GM10266 (cell line): ENCODE measurements at regions not wholly inside any gene's neighbourhood (a gene's known extent, or its start where the extent isn't known, plus 50 kb on each side); places are given as distances from the start of the nearest gene placed in this dataset.
"Not testable (repeated sequence)": the region's sequence is repeated elsewhere in the genome, so short reads cannot be mapped to it uniquely, and the experiment has no call there.

Experiments used
- DNase-seq: peaks from one replicate; pipeline ENCODE4 v3.0.0; 2012; ENCODE audit errors: extremely low spot score
- CTCF ChIP-seq: IDR thresholded peaks from 2 replicates; pipeline ENCODE4 v1.5.1; 2012; ENCODE audit warnings: mild to moderate bottlenecking, low read depth; ENCODE audit not compliant: control insufficient read depth, insufficient read depth; ENCODE audit errors: missing control alignments

GRCh38 chr3:104069114-104069513, 1297.6 kb upstream of the ALCAM start:
- TF ChIP-seq CTCF, result no peak
- DNase-seq, result no peak

DNA sequence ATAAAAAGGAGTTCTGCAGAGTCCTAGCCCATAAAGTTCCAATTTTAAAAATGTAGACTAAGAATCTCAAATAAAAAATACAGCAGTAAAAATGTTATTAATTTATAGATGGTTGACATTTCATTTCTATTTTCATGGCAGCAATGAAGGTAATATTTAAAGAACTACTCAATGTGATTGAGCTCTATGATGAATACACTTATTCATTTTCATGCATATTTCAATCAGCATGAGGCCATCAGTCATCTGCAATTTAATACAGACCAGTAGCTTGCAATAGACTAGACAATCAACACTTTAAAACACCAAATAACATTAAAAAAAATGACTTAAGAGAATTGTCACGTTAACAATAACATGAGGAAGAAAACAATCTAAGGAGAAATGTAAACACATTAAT, 1295.8 kb upstream of the ALCAM start:
- TF ChIP-seq CTCF, result no peak
- no peak for DNase-seq

DNA sequence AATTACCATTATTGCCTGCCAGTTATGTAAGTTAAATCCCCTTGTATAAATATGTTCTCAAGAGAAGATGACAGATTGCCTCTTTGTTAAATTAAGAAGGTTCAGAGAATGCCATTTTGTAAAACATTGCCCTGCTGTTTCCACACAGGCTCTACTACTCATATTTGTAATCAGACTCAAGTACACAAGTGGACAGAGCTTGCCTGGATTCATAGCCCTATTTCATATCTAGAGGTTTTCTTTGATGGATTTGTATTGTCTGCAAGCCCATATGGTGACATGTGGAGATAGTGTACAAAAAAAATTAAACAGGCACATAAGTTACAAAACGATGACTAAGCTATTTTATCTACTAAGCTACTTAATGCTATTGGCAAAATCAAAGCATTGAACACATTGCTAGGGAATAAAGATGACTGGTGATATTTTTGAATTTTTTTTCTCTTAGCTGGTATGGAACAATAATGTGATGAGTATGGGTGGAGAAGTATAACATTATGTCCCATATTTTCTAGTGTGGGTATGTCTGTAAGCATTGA, 1286.6 kb upstream of the ALCAM start:
- TF ChIP-seq CTCF, result no peak
- DNase-seq, result no peak

DNA sequence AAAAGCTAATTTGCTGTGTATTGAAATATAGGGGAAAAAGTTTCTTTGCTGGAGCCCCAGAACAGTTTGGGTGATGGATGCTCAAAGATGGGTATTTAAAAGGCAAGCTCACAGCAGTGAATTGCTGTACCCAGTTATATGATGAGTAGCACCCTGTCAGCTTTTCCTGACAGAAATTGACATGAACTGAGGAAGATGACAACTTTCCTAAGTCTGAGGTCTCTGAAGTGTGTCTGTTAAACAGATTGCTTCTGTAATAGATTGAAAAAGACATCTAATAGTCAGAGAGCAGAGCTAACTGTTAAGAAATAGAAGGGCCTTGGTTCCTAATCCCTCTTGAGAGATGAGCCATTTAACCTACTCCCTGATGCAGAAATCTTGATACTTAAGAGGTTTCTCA, 1278.0 kb upstream of the ALCAM start:
- DNase-seq, result no peak
- TF ChIP-seq CTCF, result no peak

DNA sequence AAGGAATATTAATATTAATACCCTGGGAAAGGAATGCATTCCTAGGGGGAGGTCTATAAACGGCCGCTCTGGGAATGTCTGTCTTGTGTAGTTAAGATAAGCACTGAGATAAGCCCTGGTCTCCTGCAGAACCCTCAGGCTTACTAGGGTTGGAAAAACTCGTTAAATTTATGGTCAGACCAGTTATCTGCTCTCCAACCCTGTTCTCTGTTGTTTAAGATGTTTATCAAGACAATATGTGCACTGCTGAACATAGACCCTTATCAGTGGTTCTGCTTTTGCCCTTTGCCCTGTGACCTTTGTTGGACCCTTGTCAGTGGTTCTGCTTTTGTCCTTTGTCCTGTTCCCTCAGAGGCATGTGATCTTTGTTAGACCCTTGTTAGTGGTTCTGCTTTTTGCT, 1276.7 kb upstream of the ALCAM start:
- not testable (repeated sequence) for DNase-seq

DNA sequence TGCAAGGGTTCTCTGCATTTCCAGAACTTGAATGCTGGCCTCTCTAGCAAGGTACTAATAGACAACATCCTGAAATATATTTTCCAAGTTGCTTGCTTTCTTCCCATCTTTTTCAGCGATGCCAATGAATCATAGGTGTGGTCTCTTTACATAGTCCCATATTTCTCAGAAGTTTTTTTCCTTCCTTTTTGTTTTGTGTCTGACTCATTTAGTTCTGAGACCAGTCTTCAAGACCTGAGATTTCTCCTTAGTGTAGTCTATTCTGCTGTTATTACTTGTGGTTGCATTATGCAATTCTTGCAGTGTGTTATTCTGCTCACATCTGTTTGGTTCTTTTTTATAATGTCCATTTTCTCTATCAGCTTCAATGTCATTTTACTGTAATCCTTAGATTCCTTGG, 1265.0 kb upstream of the ALCAM start:
- no peak for TF ChIP-seq CTCF
- no peak for DNase-seq

GRCh38 chr3:104102386-104102785, 1264.3 kb upstream of the ALCAM start:
- TF ChIP-seq CTCF, result peak; percentile 57

GRCh38 chr3:104106276-104106675, 1260.4 kb upstream of the ALCAM start:
- TF ChIP-seq CTCF, result no peak
- DNase-seq, result no peak

More at GRCh38 chr3:104102386-104102785, 1264.3 kb upstream of the ALCAM start:
- DNase-seq, result peak; percentile 30
